ENCODE measurements at regions not wholly inside any gene's neighbourhood (a gene's known extent, or its start where the extent isn't known, plus 50 kb on each side); places are given as distances from the start of the nearest gene placed in this dataset.
A peak's percentile ranks its signal among the peaks of the same experiment; 100 is the strongest.
"Not testable (repeated sequence)": the region's sequence is repeated elsewhere in the genome, so short reads cannot be mapped to it uniquely, and the experiment has no call there.

DNA sequence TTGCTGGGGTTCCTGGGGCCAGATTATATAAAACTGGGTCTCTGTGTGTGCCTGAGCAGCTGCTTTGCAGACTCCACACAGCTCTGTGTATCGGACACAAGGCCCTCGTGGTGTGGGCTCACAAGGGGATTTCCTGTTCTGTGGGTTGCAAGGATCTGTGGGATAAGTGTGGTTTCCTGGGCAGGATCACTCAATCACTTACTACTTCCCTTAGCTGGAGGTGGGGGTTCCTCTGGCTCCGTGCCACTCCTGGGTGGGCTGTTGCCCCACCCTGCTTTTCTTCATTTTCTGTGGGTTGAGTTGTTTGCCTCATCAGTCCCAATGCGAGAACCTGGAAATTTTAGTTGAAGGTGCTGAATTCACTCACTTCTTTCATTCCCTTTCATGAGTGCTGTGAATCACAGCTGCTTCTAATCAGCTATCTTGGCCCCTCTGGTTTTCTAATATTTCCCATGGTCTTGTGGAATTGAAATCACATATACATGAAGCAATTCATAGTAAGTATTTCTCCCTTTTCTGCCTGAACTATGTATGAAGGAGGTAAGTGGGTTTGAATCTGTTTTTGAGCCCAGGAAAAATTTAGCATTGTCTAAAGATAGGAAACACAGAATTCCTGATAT, 196.3 kb downstream of the DCDC2C start:
- no peak for DNase-seq

DNA sequence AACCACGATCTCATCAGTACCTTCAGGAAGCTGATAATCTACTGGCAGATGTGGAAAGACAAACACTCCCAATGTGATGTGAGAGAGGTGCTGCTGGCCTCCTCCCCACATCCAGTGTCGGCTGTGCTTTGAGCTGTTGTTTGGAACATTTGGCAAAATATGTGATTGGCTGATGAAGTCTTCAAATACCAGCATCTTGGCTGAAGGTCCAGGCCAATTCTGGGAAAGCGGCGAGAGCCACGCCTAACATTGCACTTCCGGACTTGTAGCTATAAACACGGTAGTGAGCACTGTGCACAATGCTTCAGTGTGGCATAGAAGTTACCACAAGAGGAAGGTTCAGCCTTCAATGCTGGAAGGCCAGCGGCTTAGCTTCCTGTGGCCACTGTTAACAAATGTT, 198.8 kb downstream of the DCDC2C start:
- DNase-seq, result no peak

DNA sequence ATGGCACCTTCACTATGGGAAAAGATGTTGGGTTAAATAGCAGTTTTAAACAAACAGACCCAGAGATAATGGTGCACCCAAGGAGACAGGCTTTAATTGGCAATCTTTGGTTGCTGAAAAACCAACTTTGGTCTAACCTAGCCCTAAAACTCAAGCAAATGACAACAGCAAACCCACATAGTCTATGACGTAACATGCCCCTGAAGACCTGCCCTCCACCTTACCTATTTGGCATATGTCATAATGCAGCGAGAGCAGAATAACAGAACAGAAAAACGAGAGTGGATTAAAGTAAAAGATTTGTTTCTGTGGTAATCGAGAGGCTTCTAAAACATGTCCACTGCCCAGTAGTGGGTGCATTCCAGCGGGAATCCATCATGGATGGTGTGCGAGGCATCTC, 200.7 kb downstream of the DCDC2C start:
- no peak for DNase-seq

DNA sequence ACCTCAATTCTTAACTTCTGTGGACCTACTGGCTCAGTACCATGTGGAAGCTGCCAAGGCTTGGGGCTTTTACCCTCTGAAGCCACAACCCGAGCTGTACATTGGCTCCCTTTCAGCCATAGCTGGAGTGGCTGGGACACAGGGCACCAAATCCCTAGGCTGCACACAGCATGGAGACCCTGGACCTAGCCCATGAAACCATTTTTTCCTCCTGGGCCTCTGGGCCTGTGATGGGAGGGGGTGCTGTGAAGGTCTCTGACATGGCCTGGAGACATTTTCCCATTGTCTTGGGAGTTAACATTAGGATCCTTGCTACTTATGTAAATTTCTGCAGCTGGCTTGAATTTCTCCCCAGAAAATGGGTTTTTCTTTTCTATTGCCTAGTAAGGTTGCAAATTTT, 205.1 kb downstream of the DCDC2C start:
- DNase-seq, result not testable (repeated sequence)

DNA sequence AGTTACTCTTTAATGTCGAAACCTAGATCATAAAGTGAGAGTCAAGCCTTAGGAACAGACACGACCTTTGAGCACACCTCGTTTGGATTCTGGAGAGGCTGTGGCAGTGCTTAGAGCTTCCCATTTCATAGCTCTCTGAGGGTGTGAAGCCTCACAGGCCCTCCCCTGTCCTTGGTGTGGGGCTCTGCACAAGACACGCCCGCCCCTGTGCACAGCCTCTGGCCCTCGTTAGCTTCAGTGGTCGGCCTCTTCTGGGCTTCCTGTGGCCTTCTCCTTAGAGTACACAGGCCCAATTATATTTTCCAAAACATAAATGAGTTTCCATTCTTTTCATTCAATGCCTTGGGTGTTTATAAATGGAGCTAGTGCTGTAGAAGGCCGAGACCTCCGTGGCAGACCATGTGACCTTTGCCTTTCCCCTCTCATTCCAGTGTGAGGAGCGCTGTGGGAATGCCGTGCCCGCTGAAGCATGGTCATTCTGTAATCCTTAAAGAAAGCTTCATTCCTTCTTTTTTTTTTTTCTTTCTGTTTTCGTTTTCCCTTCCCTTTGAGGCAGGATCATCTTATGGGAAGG, 208.6 kb downstream of the DCDC2C start:
- no peak for DNase-seq

DNA sequence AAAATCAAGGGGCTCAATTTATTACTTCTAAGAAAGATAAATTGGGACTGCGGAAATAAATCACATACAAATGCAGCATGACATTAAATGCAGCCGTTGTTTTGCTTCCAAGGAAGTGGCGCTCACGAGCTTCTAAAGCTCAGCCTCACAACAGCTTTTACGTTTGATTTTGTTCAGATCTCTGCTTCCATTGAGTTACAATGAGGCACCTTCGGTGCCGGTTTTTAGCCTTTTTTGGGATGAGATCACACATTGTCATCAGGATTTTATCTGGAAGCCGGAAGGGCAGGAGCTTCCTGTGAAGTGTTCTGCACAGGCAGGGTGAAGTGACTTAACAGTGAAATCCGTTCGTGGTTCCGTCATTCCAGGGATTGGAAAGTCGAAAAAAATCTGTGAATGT, 209.8 kb downstream of the DCDC2C start:
- no peak for DNase-seq

DNA sequence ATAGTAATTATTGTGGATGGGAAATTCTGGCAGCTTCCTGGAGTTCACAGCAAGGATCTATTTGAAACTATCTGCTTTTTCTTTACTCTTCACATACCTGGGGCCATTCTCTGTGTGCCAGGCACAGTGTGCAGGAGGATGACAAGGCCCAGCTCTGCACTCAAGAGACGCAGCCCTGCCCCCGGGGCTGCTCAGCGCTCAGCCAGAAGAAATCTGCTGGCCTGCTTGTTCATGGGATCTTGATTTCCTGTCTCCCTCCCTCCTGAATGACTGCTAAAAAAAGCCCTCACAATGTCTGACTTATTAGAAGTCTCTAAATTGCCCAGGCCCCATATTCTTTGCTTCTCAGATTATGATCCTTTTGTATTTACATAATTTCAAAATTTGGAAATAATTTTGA, 210.9 kb downstream of the DCDC2C start:
- DNase-seq, result no peak

DNA sequence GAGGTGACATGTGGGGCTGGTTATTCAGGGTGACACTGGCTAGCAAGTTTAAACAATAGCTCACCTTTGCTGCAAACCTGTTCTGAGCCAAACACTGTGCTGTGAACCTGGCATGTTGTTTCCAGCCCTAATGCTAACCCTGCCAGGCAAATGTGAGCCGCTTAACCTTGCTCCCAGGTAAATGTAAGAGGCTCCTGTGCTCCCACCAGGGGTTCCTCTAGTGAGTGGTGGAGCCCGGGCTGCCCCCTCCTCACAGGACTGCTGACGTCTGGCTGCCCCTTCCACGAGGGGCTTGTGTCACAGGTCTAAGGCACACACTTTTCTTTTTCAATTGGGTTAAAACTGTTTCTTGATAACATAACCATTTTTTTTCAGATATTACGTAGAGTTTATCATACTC, 223.7 kb downstream of the DCDC2C start:
- no peak for DNase-seq

DNA sequence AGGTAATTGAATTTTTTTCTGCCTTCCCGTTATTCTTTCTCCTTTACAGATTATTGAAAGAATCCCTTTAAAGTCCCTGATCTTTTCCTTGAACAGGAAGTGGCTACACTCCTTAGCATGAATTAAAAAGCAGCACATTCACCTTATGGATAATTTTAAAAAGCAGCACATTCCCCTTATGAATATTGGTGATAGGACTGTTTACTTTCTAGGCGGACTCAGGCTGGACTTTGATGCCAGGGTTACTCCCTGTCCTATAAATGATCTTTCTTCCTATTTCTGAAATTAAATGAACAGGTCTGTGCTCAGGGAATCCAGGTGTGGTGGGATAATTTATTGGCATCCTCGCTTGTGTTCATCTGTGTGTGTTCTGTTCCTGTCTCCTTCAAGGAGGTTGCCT, 226.0 kb downstream of the DCDC2C start:
- no peak for DNase-seq

DNA sequence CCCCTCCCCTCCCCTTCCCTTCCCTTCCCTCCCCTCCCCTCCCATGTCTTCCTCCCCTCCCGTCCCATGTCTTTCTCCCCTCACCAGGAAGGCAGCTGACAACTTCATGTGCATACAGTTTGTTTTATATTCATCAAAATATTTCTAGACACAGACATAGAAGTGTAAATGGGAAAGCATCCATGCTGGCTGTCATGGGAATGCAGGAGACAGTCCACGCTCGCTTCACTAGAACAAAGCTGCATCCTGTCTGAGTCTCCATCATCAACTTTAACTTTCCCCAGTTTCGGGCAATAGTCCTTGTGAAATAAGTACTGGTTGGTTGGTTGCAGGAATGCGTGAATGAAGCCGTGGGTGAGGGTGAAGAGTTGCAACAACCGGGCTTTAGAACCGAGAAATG, 226.9 kb downstream of the DCDC2C start:
- DNase-seq, result no peak

DNA sequence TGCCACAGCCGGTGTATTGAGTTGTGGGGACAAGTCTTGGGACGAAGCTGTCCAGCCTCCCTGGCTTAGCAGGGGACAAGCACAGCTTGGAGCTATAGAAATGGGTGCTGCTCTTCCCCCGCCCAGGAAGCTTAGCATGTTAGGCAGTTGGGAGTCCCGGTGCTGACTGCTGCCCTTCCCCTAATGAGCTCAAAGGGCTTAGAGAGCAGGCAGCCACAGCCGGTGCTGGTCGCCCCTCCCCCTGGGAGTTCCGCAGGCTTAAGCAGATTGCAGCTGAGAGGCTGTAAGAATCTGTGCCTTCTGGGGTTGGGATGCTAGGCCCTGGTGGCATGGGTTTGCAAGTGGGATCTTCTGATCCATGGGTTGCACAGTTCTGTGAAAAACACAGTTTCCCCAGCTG, 237.3 kb downstream of the DCDC2C start:
- no peak for DNase-seq

DNA sequence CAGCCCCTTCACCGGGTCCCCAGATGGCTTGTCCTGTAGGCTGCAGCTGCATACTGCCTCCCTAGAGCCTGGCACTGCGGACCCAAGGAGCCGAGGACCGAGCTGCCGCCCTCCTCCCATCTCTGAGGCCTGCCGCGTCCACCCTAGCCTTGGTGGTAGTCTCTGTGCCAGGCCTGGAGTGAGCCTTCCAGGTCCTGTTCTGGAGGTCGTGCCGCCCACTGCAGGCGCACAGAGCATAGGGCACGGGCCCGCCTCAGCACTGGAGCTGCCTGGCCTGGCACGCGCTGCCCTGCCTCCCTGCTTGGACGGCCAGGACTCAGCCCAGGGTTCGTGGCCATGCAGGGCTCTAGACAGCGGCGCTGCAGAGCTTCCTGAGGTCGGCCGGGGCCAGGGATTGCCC, 239.5 kb downstream of the DCDC2C start:
- no peak for DNase-seq

DNA sequence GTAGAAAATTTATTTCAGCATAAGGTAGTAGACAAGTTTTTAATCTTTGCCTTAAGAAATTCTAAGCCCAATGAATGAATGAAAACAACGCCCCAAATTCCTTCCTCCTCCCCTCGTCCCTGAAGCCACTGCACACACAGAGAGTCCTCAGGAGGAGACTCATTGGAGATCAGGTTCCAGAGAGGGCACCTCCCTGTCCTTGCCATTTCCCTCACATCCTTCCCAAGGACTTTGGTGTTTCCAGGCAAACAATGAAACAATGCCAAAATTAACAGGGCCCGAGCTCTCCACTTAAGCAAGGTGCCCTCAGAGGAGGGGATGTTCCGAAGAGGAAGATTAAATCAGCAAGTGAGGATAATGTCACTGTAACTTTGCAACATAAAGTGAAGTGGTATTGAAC, 240.7 kb downstream of the DCDC2C start:
- no peak for DNase-seq

DNA sequence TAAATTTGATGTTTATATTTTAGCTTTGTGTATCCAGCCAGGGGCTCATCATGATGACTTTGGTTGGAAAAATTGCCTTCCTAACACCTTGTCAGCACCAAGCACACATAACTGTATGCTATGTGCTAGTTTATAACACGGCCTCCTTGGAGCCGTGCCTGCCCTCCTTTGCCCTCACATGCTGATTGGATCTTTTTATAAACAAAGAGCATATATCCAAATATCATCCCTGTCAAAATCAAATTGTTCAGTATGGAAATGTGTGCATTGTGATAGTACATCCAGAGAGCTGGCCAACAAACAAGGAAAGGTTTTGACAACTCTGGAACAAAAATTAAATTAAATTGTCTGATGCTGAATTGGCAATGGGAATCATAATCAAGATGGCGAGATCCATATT, 241.5 kb downstream of the DCDC2C start:
- DNase-seq, result no peak

DNA sequence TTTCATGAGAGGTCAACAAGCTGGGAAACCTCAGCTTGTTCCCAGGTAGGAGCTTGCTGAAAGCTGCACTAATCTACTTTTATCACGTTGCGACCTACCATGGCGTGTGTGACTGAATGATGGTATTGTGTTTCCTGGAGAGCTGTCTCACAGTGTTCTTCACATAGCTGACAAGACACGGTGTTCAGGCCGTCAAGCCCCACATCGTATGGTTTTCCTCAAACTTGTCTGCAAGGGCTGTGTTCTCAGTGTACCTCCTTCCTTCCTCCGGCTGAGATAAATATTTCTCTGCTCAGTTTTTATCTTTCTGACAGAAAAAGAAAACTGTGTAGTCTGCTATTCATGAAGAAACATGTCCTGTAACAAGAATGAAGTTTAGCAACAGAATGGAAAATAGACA, 244.8 kb downstream of the DCDC2C start:
- no peak for DNase-seq

DNA sequence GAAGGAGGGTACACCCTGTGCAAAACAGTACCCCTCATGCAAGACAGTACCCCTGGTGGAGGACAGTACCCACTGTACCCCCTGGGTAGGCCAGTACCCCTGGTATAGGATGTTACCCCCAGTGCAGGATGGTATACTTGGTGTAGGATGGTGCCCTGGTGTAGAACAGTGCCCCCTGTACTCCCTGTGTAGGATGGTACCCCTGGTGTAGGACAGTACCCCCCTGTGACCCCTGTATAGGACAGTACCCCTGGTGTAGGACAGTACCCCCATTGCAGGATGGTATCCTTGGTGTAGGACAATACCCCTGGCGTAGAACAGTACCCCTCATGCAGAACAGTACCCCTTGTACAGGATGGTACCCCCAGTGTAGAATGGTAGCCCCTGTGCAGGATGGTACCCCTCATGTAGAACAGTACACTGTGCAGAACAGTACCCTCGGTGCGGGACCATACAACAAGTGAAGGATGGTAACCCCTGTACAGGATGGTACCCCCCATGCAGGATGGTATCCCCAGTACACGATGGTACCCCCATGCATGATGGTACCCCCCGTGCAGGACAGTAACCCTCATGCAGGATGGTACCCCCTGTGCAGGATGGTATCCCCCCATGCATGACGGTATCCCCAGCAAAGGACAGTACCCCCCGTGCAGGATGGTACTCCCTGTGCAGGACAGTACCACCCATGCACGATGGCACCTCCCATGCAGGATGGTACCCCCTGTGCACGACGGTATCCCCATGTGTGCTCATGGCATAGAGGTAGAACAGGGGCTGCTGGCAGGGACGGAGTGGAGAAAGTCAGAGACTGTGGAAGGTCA, 248.0 kb downstream of the DCDC2C start:
- no peak for DNase-seq

DNA sequence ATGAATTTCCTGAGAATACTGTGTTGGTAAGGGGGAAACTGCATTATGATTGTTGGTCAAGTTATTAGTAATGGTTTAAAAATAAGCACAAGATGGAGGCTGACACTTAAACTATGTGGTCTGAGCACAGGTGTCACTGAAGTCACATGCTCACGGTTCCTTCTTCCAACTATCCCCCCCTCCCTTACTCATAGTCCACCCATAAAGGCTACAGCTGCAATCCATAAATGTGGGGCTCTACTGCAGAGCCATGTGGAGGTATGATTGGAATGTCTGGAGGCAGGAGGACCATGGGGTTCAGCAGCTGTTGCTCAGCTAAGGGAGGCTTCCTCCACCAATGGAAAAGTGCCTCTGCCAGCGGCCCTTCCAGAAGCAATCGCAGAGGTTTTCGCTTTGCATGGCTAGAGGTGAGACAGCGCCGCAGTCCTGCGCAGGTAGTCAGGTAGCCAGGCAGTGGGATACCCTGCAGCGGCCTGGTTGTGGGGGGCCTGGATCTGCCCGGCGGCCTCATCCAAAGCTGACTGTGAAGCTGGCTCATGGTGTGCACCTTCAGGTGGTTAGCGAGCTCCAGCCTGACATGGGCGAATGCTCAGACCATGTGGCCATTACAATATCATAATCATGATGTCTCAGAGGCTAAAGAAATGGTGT, 249.6 kb downstream of the DCDC2C start:
- peak; percentile 40 for DNase-seq

DNA sequence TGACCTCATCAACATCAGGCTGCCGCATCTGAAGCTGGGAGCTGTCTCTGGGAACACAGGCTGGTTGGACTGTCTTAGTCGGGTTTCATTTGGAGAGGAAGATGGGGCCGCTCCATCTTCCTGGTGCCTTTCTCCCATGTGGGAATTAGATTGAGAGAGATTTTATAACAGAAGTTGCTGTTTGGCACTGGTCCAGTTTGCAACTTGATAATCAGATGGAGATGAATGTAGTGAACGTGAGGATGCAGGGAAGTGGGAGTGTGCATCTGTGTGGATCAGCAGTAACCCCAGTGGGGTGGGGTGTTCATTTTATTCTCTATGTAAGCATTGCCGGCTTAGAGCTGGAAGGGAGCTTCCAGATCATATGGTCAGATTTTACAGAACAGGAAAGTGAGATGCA, 250.9 kb downstream of the DCDC2C start:
- no peak for DNase-seq

DNA sequence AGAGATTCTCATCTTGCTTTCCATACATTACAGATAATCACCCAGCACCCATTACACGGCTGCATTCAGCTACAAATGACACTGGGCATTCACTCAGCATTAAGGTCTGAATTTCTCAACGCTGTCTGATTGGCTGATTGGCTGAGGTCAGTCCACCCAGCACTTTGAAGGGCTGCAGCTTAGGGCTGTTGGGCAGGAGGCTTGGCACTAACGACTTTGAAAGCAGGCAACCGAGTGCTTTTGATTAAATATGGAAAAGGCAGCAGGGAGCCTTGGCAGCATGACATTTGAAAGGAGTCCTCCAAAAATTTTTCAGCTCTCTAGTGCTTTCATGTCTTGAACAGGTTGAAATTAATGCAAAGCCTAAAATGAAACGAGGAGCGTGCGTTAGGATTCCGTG, 253.0 kb downstream of the DCDC2C start:
- DNase-seq, result no peak

DNA sequence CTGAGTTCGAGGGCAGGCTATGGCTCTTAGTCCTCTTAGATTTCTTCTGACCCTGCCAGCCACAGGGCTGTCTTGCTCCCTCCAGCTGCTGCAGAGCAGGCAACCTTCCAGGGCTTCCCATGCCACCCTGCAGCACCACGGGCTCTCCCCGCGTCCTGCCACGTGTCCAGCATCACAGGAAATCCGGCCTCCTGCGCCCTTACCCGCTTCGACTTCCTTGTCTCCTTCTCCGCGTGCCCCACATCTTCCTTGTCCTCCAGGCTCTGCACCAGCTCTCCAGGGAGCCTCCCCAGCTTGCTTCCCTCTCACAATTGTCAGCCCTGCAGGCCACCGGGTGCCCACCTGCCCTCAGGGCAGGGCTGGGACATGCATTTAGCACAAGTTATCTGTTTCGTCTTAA, 253.5 kb downstream of the DCDC2C start:
- no peak for DNase-seq

DNA sequence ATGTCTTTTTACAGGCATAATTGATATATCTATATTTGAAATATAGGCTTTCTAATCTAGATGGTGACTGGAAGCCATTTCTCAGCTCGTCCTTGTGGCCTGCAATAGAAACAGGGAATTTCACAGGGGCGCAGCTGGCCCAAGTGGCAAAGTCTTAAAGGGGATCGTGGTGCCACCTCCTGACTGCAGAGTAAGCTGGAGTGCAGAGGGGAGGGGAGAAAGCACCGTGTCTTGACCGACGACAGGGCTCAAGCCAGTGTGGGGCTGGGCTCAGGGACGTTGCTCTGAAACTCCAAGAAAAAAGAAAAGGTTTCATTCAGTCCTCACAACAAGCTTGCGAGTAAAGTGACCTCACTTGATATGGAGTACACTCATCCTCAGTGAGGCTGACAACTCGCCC, 255.1 kb downstream of the DCDC2C start:
- no peak for DNase-seq

DNA sequence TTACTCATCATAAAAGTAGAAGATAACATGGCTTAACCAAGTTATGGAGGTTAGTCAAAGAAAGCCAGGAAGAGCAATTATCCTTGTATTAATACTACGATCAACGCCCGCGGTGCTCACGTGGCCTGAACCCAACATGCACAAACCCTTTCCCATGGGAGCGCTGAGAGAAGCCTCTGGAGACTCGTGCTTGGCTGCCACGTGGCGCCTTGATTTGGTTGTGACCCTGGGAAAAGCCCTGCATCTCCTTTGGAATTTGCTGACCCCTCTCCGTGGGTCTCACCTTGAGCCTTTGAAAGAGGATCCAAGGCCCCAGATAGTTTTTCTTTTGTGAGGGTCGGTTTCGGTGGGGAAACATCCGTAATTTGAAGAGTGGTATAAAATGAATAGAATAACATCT, 255.6 kb downstream of the DCDC2C start:
- no peak for DNase-seq

DNA sequence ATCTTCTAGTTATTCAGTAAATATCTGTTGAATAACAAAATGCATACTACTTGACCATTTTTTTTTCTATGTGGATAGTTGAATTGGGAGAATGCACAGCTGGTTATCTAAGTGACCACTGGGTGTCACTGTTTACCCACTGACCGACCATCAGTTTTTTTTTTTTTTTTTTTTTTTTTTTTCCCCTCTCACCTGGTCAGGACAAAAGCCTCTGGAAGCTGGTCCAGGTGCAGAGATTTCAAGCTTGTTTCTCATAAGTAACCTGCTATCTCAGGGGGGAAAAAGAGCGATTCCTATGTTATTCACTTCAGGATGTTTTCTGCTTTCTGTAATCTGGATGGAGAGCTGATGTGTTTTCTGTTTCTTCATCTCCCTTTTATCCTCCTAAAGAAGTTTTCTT, 256.0 kb downstream of the DCDC2C start:
- no peak for DNase-seq

DNA sequence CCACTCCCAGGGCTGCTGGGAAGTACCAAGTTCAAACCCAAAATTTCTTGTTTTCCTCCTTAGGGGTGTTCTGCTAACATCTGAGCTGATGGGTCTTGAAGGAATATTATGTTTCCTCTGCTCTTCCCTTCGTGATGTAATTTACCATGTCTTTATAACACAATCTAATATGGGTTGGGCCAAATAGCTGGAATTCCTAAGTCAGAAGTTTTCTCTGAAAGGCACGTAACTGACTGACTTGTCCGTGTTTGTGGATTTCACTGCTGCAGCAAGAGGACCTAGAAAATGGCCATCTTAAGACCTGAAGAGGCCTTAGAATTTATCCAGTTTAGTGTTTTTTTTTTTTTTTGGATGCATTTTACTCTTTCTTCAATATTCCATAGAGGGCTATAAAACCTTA, 256.7 kb downstream of the DCDC2C start:
- no peak for DNase-seq

Data from right hindlimb (tissue), 1 donor.